HepG2 (cell line): ENCODE measurements at regions not wholly inside any gene's neighbourhood (a gene's known extent, or its start where the extent isn't known, plus 50 kb on each side); places are given as distances from the start of the nearest gene placed in this dataset.

Experiments used
- ATAC-seq: fragments of 200-7000 bp; cut with Tn5 transposase; 3 replicates; pipeline ENCODE4 v1.9.1; 2020; ENCODE audit warnings: mild to moderate bottlenecking, moderate library complexity
- BruUV-seq: library from RNA; stranded (reverse); fragments of 400-500 nt; replicated peaks from 2 replicates; lab custom pipeline; 2021; lab: Mats Ljungman, UMichigan
- CTCF ChIA-PET: fragments of 300-600 bp; formaldehyde crosslinking; extraction: SDS; loops from one replicate; lab custom pipeline; 2021; ENCODE audit warnings: low total read pairs, inconsistent platforms, low intra/inter-chr PET ratio; lab: Yijun Ruan, JAX
- POLR2A ChIA-PET: fragments of 350-600 bp; sonication (Branson Sonifier 250); formaldehyde crosslinking; loops from one replicate; lab custom pipeline; 2020; ENCODE audit warnings: antibody characterized with exemption, inconsistent platforms; lab: Yijun Ruan, JAX
- DNase-seq: peaks from one replicate; pipeline ENCODE4 v3.0.0-alpha.2; 2015; ENCODE audit warnings: low spot score
- FAIRE-seq: peaks from 3 replicates; lab custom pipeline; 2011; peaks lifted over from hg19 to GRCh38; lab: Jason Lieb, UNC
- H2AFZ ChIP-seq: one replicate; pipeline ENCODE4 v1.6.1; 2011; ENCODE audit warnings: low read length, inconsistent platforms
- H3K27ac ChIP-seq: fragments of 300-600 bp; 3 replicates; pipeline ENCODE4 v1.8.0; 2011; ENCODE audit warnings: mixed run types, mild to moderate bottlenecking, mixed read lengths, low read length, inconsistent platforms; ENCODE audit not compliant: insufficient read depth; ENCODE audit errors: extremely low read length
- H3K27me3 ChIP-seq, 2 experiments: fragments of 200-600 bp in 1 of 2; 2 replicates in 1 of 2; 3 replicates in 1 of 2; pipeline versions ENCODE4 v1.6.0 to v1.8.0; 2011; ENCODE audit warnings: low read length in 2 of 2, mild to moderate bottlenecking in 2 of 2, moderate library complexity in 2 of 2, inconsistent platforms in 1 of 2; ENCODE audit not compliant: insufficient read depth in 2 of 2, control insufficient read depth in 1 of 2
- H3K36me3 ChIP-seq, 2 experiments: fragments of 200-600 bp in 1 of 2; replicated peaks in 1 of 2; 2 replicates in 1 of 2; 3 replicates in 1 of 2; pipeline versions ENCODE4 v1.5.1 to v1.8.0; 2011; ENCODE audit warnings: low read length in 2 of 2, inconsistent platforms in 1 of 2; ENCODE audit not compliant: insufficient read depth in 2 of 2, control insufficient read depth in 1 of 2
- H3K4me1 ChIP-seq: 2 replicates; pipeline ENCODE4 v1.5.1; 2012; ENCODE audit warnings: low read length, inconsistent platforms; ENCODE audit not compliant: insufficient read depth
- H3K4me2 ChIP-seq: 2 replicates; pipeline ENCODE4 v1.6.0; 2011; ENCODE audit warnings: low read depth, low read length, inconsistent platforms
- H3K4me3 ChIP-seq, 3 experiments: fragments of 200-600 bp in 1 of 3; sonication (generic), shearing (Covaris generic) in 1 of 3; replicated peaks in 1 of 3; 2 replicates each; pipeline ENCODE4 v1.5.1; 2011 to 2016; ENCODE audit warnings: low read length in 3 of 3, inconsistent platforms in 2 of 3, low read depth in 2 of 3, mild to moderate bottlenecking in 2 of 3, control low read depth in 1 of 3, mixed read lengths in 1 of 3; ENCODE audit not compliant: insufficient read depth in 1 of 3
- H3K79me2 ChIP-seq: one replicate; pipeline ENCODE4 v1.6.1; 2011; ENCODE audit warnings: low read length, inconsistent platforms; ENCODE audit not compliant: insufficient read depth
- H3K9ac ChIP-seq: 2 replicates; pipeline ENCODE4 v1.6.0; 2011; ENCODE audit warnings: mild to moderate bottlenecking, low read depth, low read length, inconsistent platforms; ENCODE audit not compliant: insufficient read depth
- H3K9me3 ChIP-seq: 2 replicates; pipeline ENCODE4 v1.5.1; 2012; ENCODE audit warnings: mild to moderate bottlenecking, low read length
- H4K20me1 ChIP-seq: 2 replicates; pipeline ENCODE4 v1.6.0; 2011; ENCODE audit warnings: inconsistent platforms, mild to moderate bottlenecking, low read length, moderate library complexity; ENCODE audit not compliant: insufficient read depth
- ETV5 ChIP-seq: IDR thresholded peaks from 2 replicates; pipeline ENCODE4 v1.6.1; 2018; ENCODE audit warnings: missing biosample characterization, missing genetic modification reagents, inconsistent platforms, borderline replicate concordance
- GABPB1 ChIP-seq: IDR thresholded peaks from 2 replicates; pipeline ENCODE4 v1.6.1; 2016; ENCODE audit warnings: mild to moderate bottlenecking, missing genetic modification reagents, moderate library complexity, missing compliant biosample characterization
- HNF4A ChIP-seq: sonication (generic); formaldehyde crosslinking; IDR thresholded peaks from 2 replicates; pipeline ENCODE4 v1.4.0; 2020; ENCODE audit warnings: missing genetic modification reagents
- POLR2AphosphoS2 ChIP-seq: IDR thresholded peaks from 2 replicates; pipeline ENCODE4 v1.6.1; 2011; ENCODE audit warnings: low read depth, low read length, improper control_type of control experiment
- REST ChIP-seq, 2 experiments: IDR thresholded peaks; 2 replicates each; pipeline ENCODE4 v1.6.1; 2011 to 2012; ENCODE audit warnings: low read length in 2 of 2, borderline replicate concordance in 1 of 2, low read depth in 1 of 2, mild to moderate bottlenecking in 1 of 2, moderate library complexity in 1 of 2
- SMC3 ChIP-seq: IDR thresholded peaks from 2 replicates; pipeline ENCODE4 v1.6.1; 2011; ENCODE audit warnings: low read length, improper control_type of control experiment
- SRSF1 ChIP-seq: fragments of 200-400 bp; formaldehyde crosslinking; optimal IDR thresholded peaks from 2 replicates; pipeline ENCODE3; 2017; ENCODE audit warnings: mild to moderate bottlenecking, low read depth, low read length, moderate library complexity
- TFDP2 ChIP-seq: sonication (generic); formaldehyde crosslinking; IDR thresholded peaks from 2 replicates; pipeline ENCODE4 v1.4.0; 2020; ENCODE audit warnings: missing genetic modification reagents
- ZFY ChIP-seq: sonication (generic); formaldehyde crosslinking; IDR thresholded peaks from 2 replicates; pipeline ENCODE4 v1.4.0; 2020; ENCODE audit warnings: missing genetic modification reagents
- ZSCAN25 ChIP-seq: sonication (generic); formaldehyde crosslinking; IDR thresholded peaks from 2 replicates; pipeline ENCODE4 v1.8.0; 2022; ENCODE audit warnings: mild to moderate bottlenecking, missing genetic modification reagents
- WGBS: methylation state at CpG from one replicate; pipeline ENCODE4 v1.1.6; 2017; ENCODE audit warnings: low lambda C conversion rate; 5-methylcytosine and 5-hydroxymethylcytosine counted together
- in situ Hi-C: cut with HindIII; loops from 2 replicates; pipeline ENCODE4 v1.10.0; 2017; ENCODE audit warnings: low pct_unique_long_range_greater_than_20kb; ENCODE audit not compliant: extremely low pct_ligation_motif_present
- intact Hi-C: fragments of 100-400 bp; cut with micrococcal nuclease; formaldehyde crosslinking; loops from one replicate; pipeline ENCODE4 v1.10.0; 2022; ENCODE audit not compliant: unreplicated experiment

DNA sequence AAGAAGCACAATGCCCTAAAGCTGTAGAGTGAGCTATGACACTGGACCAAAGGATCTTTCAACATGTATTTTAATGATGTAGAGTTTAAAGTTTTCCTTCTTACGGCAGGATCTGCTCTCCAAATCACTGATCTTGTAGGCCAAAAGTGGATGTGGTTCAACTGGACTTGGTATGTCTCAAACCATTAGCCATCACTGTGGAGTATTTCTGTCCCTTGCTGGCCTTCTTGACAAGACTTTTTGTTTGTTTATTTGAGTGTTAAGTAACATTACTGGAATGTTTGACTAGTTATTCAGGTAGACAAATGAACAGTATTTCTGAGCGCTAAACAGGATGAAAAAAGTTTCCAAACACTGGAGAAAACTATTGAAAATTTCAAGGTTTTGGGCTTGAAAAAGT is 472.7 kb upstream of the CFAP20DC start (continued):
- no peak for TF ChIP-seq POLR2AphosphoS2

DNA sequence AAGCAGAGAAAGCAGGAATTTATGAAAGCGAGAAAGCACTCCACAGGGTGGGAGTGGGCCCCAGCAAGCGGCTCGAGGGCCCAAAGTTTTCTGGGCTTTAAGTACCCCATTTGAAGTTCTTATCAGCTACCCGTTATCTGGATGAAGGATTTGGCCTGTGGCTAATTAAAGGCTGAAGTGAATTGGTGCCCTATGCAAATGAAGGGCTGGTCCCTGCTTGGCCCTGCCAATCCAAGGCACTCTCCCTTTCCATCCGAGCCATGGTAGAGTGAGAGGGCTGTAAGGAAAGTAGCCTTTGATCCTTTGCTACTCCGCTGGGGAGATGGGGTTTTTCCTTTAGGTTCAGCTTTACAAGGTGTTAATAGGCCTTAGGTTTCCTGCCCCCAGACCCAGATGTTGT is 469.3 kb upstream of the CFAP20DC start:
- H3K4me3 ChIP-seq = no peak overlapping the region
- H3K9me3 ChIP-seq = no peaks in the 10 kb centered on the region
- WGBS = 25% methylated on average over 6 of the region's 6 CpGs
- H3K36me3 ChIP-seq = no peaks in the 10 kb centered on the region
- no peaks in the 10 kb centered on the region for H3K4me1 ChIP-seq
- TF ChIP-seq SMC3 (no peak), SRSF1 (no peak), GABPB1 (CRISPR knock-in tag) (no peak), ETV5 (no peak), ZSCAN25 (CRISPR knock-in tag) (no peak), HNF4A (CRISPR knock-in tag) (no peak), TFDP2 (CRISPR knock-in tag) (no peak), REST (IDR thresholded peaks at IDR 0.05; ENCODE audit: borderline replicate concordance in 1 of 2, low read depth in 1 of 2, low read length in 2 of 2) (no peak), ZFY (CRISPR knock-in tag) (no peak)
- H3K79me2 ChIP-seq = no peaks in the 10 kb centered on the region
- in situ Hi-C loops = no loop called here
- H3K9ac ChIP-seq = no peak overlapping the region
- FAIRE-seq = no peak
- no TSS peak for BruUV-seq
- H3K27ac ChIP-seq = no peak overlapping the region
- ChIA-PET POLR2A (no interaction called here), CTCF (no interaction called here)
- no peaks in the 10 kb centered on the region; a peak in 3 of 5 replicates for H3K27me3 ChIP-seq
- intact Hi-C loops = no loop called here
- no peak overlapping the region for H2AFZ ChIP-seq
- H4K20me1 ChIP-seq = no peaks in the 10 kb centered on the region
- ATAC-seq = no peak
- H3K4me2 ChIP-seq = no peak overlapping the region
- no peak for DNase-seq
